Left colon (tissue), 2 donors: ENCODE measurements at regions not wholly inside any gene's neighbourhood (a gene's known extent, or its start where the extent isn't known, plus 50 kb on each side); places are given as distances from the start of the nearest gene placed in this dataset.

Experiments used
- ATAC-seq: fragments of 200-7000 bp; cut with Tn5 transposase; one replicate; pipeline ENCODE4 v1.9.1; 2020; ENCODE audit warnings: mild to moderate bottlenecking, moderate library complexity
- DNase-seq, 2 donors: peaks; one replicate each; pipeline ENCODE4 v3.0.0-alpha.2; 2020
- intact Hi-C, 2 donors: fragments of 100-400 bp; cut with DNase I in 1 of 2; cut with micrococcal nuclease in 1 of 2; formaldehyde crosslinking; loops; one replicate each; pipeline versions ENCODE4 v1.11.2 to v1.14.0; 2022; cut with DNase I, micrococcal nuclease
- donor health status: DM: no; HTN: no; CAD: no.
- donor health status: DM: yes; HTN: yes; CAD: no.

DNA sequence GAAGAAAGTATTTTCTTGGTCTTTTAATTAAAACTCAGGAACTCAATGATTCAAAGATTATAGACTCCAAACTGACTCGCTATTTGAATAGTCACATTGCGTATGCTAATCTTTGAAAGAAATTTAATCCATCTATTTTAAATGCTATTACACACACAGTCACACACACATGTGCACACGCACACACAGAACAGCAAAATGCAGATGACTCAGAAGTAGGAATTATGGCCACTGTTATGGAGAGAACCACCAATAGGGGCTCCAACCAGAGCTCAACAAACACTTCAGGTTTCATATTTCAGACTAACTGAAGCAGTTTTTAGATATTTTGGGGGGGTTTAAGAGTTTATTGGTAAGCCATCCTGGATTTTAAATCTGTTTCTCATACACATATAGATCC is 1917.9 kb downstream of the EFNA5 start:
- DNase-seq, result no peak
- ATAC-seq, result no peak
- intact Hi-C loops, result no loop called here

DNA sequence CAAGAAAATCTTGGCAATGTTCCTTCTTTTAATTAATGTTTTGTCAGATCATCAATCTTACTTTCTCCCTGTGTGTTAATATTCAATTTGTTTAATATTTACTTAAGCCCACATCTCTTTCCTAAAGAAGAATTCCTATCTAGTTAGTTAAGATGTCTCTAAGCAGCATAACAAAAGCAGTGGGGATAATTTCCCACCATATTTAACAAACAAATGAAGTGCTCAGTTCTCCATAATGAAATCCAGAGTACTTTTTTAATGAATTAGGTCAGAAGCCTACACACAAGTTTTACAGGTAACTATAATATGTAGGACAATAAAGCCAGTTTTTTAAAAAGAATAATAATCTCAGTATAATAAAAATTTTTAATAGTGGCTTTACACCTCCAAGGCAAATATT is 1918.8 kb downstream of the EFNA5 start:
- ATAC-seq (no peak), DNase-seq (no peak)
- intact Hi-C loops, result no loop called here

DNA sequence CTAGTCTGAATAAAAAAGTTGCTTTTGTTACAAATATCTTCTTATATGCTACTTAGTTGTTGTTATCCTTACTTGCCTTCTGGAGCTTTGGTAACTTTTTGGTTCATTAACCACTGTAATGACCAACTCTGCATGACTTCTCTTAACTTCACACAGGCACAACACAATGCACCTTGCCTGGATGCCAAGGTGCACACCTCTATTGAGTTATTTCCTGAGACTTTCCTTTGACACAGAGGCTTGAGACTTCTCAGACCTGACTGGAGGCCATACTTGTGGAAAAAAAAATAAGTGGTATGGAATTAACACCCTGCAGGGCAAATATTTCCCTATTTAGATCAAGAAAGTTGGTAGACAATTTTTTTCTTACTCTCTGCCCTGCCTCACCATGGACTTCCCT is 1925.6 kb downstream of the EFNA5 start:
- ATAC-seq (no peak), DNase-seq (no peak)
- intact Hi-C loops, result no loop called here

DNA sequence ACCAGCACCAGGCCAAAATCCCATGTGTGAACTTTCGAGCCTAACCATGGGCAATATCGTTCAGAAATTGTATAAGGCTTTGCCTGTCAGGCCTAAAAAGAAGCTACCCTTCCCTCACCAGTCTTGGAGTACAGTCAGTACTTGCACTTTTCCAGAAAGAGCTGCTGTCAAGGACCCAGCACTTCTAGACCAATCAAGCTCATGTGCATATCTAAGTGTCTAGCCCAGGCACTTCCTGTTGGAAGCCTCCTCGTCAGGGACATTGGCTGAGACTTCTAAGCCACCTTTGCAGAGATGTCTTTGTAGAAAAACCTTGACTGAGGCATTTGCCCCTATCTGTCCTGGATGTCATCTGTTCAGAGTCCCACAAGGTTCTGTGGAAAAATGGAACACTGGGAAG is 1930.5 kb downstream of the EFNA5 start:
- intact Hi-C loops, result no loop called here
- ATAC-seq (no peak), DNase-seq (no peak)

DNA sequence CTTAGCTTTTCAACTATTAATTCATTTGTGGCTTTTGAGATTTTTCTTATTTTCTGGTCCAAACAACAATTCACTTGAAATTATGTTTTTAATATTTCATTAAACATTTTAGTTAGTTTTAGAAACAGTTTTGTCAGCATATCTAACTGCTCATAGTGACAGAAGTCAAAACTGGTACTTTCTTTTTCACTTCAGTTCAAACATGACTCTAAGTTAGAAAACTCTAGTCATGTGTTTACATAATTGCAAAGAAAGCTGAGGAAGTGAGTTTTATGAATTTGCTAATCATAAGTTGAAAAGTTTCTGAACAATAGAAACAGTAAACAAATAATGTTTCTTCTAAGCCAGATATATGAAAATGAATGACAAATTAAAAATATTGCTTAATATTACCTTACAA is 1931.0 kb downstream of the EFNA5 start:
- ATAC-seq (no peak), DNase-seq (no peak)
- intact Hi-C loops, result no loop called here

DNA sequence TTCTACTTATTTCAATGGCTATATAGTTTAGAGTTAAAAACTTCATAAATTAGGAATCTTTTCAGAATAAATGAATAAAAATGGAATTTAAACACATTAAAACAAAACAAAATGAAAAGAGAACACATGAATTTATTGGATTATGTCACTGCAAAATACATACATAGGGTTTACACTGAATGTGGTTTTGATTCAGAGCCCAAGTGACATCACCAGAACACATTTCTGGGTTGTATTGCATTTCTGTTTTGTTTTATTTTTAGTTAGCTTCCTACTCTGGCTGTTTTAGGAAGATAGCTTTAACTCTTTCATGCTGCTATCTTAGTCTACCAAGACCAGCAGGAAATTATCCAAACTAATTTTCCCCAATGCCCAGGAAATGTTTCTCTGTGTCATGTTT is 1935.0 kb downstream of the EFNA5 start:
- ATAC-seq, result no peak
- intact Hi-C loops, result no loop called here
- DNase-seq, result no peak

DNA sequence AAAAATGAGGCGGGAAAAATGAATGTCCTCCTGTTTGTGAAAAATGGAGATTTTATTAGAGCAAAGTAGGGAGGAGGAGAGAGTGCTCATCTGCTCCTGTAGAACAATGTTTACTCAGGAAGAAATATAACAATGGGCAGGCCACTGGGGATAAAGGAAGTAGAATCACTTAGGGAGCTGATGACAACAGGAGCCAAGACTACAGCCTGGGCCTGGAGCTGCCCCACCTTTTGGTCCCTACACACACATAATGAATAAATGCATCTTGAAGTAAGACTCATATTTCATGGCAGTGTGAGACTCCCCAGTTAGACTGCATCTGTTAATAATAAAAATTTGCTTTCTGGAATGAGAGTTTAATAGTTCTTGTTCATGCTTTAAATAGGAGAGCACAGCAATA is 1939.8 kb downstream of the EFNA5 start:
- no peak for DNase-seq
- intact Hi-C loops, result no loop called here
- no peak for ATAC-seq

DNA sequence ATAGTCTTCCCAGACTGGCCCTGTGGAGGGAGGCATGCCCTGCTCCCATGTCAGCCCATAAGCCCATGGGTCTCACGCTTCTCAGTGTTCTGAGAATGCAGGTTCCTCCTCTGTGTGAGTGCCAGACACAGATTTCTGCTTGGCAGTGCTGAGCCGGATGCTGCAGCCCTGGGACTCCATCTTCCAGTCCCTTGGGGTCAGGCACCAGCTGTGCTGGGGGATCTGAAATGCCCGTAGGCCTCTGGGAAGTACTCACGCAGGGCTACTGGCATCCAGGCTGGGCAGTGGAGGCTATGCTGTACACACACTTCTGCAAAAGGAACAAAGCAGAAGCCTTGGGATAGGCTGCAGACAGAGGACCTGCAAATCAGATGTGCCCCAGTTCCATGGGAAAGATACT is 1944.6 kb downstream of the EFNA5 start:
- intact Hi-C loops, result no loop called here
- no peak for ATAC-seq
- DNase-seq, result no peak

DNA sequence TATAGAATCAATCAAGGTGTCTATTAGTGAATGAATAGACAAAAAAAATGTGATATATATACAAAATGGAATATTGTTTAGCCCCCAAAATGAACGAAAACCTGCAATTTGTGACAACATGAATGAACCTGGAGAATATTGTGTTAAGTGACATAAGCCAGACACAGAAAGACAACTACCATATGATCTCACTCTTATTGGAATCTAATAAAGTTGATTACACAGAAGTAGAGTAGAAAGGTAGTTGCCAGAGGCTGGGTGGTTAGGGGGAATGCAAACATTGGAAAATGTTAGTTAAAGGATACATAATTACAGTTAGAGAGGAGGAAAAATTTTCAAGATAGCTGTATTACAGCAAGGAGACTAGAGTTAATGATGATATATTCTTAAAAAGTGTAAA is 1962.3 kb downstream of the EFNA5 start:
- no peak for DNase-seq
- no peak for ATAC-seq
- intact Hi-C loops, result no loop called here

DNA sequence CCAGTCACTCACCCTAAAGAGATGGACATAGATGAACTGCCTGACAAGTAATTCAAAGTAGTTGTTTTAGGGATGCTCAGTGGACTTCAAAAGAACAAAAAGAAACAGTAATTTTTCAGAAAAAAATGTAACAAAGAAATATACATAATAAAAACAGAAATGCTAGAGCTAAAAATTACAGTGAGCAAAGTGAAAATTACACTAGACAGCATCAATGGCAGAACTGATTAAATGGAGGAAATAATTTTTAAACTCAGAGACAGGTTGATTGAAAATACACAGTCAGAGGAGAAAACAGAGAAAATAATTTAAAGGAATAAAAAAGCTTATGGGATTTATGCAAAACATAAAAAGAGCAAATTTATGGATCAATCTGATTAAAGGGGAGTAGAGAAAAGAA is 1968.4 kb downstream of the EFNA5 start:
- intact Hi-C loops, result no loop called here
- ATAC-seq (no peak), DNase-seq (no peak)

DNA sequence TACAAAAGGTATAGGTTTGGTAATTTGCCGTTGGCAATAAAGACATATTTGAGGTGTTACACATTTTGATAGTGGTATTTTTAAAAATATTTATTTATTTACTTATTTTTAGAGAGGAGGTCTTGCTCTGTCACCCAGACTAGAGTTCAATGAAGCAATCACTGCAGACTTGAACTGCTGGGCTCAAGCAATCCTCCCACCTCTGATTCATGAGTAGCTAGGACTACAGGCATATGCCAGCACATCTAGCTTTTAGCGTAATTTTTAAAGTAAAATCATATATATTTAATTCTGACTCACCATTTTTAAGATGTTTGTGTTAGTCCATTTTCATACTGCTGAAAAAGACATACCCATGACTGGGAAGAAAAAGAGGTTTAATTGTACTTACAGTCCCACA is 1974.3 kb downstream of the EFNA5 start:
- intact Hi-C loops, result no loop called here
- ATAC-seq (no peak), DNase-seq (no peak)

DNA sequence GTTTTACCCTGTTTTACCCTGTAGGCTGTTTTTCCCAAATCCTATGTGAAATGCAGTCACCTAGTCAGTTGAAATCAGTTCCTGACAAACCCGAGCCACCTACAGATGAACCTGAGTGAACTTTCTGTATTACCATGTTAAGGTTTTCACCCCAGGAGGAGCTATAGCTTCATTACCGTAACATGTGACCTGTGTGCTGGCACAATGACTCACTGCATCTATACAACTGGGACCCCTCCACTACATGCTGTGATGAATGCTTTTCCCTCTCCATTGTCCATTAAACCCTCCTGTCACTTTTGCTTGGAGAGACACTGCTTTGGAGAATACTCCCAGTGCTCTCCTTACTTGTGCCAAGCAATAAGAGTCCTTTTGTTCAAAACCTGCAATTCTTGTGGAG is 1974.8 kb downstream of the EFNA5 start:
- ATAC-seq (no peak), DNase-seq (no peak)
- intact Hi-C loops, result no loop called here

DNA sequence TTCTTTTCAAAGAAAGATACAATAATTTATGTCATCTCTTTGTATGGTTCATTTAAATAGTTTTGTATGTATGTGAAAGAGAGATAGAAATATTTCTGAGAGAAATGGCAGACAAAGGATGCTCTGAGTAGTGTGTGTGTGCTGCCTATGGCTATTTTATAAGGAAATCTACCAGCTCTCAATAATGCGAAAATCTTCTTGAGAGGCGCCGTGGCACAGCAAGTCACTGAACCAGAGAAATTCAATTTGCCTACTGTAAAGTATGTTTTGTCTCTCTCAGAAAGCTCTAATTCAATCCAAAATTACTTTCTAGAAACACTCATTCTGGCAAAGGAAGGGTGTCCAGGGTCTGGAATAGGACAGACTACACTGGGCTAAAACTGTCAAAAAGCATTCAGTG is 1981.1 kb downstream of the EFNA5 start:
- ATAC-seq (no peak), DNase-seq (no peak)
- intact Hi-C loops, result no loop called here

DNA sequence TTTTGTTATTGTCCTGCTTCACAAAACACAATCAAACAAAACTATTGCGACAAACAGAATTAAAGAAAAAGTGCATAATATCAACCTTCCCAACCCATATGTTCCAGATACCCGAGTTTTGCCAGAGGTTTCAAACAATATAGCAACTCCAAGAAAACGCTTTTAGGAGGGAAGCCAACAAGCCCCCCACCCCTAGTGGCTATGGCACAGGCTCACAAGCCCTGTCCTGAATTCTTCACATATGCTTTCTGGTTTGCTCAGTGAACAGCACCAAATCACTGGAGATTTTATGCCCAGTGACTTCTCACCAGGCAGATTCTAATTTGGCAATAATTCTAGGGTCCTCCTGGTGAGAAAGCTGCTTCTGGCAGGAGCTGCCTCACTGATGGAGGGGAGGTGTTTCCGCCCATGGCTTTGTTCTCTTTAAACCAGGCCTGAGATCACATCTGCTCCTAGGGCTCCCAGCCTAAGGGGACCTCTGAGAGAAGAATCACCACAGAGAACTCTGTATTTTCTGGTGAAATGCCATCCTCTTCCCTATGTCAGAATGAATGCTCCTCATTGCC is 1982.4 kb downstream of the EFNA5 start:
- intact Hi-C loops, result no loop called here

DNA sequence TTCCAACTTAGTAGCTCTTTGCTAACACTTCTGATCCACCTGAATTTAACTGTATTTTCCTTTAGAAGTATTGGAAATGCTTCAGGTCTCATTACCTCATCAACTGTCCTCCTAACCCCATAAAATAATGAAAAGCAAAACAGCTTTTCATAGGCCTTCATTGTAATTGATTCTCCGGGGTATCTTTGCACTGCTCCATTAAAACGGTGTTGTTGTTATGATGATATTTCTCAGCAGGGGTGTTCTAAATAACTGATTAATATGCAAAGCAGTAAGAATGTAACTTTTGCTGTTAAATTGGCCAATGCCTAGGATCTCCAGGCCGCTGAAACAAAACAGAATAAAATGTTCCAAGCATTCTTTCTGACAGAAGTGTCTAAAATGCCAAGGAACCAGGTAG is 1983.2 kb downstream of the EFNA5 start:
- ATAC-seq (no peak), DNase-seq (no peak)
- intact Hi-C loops, result no loop called here

More for the DNA sequence above, 1982.4 kb downstream of the EFNA5 start:
- no peak for ATAC-seq
- DNase-seq, result no peak

DNA sequence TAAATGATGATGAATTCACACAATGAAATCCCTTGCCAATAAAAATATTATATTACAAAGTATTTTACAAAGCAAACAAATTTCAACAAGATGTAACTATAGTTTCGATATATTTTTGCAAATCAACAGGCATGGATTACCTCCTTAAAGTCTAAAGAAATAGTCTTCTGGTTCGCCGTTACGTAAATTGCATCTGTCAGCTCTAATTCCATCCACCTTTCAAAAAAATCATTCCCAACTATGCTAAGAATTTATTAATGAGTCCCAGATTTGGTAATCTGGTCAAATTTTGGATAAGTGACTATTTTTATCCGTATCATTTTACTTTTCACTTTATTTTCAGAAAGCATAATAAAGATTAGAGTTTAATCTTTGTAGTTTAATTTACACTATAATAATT is 1984.9 kb downstream of the EFNA5 start:
- no peak for DNase-seq
- intact Hi-C loops, result no loop called here
- no peak for ATAC-seq

DNA sequence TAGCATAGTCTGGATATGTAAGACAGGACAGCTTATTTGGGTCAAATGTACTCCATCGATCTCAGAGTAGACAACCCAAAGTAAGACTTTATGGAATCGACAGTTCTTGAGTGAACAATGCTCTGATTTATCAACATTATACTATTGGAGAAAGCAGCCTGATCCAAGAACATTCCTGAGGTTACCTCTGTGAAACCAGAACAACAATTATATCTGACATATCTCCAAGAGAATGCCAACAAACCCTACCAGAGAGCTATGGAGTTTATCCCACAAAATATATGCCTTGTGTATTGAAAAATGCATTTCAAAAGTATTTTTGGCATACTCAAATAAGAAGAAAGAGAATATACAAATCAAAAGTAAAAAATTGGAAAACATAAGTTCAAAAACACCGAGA is 1985.9 kb downstream of the EFNA5 start:
- DNase-seq (no peak), ATAC-seq (no peak)
- intact Hi-C loops, result no loop called here

DNA sequence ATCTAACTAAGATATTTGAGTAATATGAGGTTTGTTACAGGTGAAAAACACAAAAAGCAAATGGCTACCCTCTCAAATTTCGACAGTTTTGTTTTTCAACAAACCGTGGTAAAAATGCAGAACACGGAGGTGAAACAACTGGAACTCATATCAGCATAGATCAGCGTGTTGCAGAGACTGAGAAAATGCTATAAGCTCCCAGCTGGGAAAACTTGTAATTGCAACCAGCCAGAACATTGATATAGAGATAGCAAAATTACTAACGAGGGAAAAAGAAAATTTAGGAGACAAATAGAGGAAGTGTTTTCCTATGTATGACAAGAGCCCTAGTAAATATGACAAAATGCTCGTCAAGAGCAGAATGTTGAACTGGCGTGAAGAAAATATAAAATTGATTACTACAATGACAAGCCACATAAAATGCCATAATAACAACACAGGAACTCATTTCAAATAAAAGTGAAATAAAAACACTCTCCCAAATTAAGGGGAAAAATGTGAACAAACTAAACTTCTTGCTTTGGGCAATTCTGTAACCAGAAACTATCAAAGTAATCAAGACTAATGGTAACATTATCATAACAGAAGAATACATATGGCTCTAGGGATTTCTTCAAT is 1989.8 kb downstream of the EFNA5 start:
- intact Hi-C loops, result no loop called here
- ATAC-seq (no peak), DNase-seq (no peak)

DNA sequence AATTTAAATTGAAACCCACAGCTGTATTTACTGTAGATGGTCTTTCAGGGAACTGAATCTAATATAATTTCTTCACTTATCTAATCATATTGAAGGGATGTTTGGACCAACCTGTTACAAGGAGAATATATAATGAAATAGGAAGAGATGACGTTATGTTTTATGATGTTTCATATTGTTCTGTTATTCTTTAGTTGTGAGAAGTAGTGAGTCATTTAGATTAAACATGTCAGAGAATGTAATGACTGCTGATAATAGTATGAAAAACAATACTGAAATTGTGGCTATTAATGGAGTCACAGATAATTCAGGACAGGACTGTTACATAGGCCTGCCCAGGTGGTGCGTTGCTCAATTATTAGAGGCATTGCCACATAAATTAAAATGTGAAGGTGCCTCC is 1993.4 kb downstream of the EFNA5 start:
- DNase-seq (no peak), ATAC-seq (no peak)
- intact Hi-C loops, result no loop called here

DNA sequence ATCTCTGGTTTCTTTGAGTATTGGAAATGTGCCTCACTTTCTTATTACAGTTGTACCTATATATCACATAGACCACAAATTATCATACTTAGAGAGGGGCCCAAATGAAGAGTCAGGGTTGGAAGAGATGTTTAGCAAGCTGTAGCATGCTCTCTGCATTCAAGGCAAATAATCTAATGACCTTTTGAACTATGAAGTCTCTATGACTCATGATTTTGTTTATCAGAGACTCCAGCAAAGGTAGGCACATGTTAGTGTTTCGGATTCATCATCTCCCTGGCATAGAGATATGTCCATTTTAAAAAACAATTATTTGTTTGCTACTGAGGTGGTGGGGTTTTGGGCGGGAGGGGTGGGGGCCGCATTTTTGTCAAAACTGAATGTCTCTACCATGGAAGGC is 2000.1 kb downstream of the EFNA5 start:
- intact Hi-C loops, result no loop called here
- ATAC-seq (no peak), DNase-seq (no peak)

DNA sequence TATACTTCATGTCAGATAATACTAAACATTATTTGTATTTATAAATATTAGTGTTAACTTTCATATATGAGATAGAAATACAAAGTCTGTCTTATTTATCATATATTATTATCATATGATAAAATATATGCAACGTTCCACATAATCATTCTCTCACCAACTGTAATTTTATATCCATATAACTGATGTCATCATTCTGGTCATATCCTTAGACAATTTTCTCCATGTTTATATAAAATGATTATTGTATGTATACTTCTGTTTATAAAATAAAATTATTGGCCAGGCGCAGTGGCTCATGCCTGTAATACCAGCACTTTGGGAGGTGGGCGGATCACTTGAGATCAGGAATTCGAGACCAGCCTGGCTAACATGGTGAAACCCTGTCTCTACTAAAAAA is 2007.1 kb downstream of the EFNA5 start:
- no peak for DNase-seq
- intact Hi-C loops, result no loop called here
- no peak for ATAC-seq

DNA sequence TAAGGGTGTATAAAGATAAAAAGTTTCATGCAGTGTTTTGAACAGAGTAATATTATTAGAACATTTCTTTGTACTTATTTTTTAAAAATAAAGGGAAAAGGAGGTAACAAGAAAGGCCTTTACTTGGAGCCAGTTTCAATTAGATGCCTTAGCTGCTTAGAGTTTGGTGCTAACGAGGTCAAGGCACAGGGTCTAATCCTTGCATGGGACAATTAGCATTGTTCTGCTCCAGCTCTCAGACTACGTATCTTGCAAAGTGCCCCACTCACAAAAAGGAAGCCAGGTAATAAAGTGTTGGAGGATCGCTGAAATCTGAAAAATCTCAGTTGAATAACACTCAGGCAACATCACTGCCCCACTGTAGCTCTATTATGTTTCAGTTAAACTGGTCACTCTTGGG is 2011.3 kb downstream of the EFNA5 start:
- intact Hi-C loops, result no loop called here

More for the DNA sequence above, 2011.3 kb downstream of the EFNA5 start:
- DNase-seq (no peak), ATAC-seq (no peak)
